ENCODE measurements at regions not wholly inside any gene's neighbourhood (a gene's known extent, or its start where the extent isn't known, plus 50 kb on each side); places are given as distances from the start of the nearest gene placed in this dataset.
A peak's percentile ranks its signal among the peaks of the same experiment; 100 is the strongest.

- TF ChIP-seq CTCF (IDR thresholded peaks at IDR 0.05; ENCODE audit: control insufficient read depth, extremely low read depth, insufficient read depth) = no peak
- no peak for DNase-seq (ENCODE audit: low read depth)
- H3K4me3 ChIP-seq (ENCODE audit: low read depth, low read length) = no peak overlapping the region
Measured at GRCh38 chr2:57528499-57528898, 518.1 kb upstream of the VRK2 start.

GRCh38 chr2:57534358-57534757 lies 512.2 kb upstream of the VRK2 start:
- no peak overlapping the region for H3K4me3 ChIP-seq (ENCODE audit: low read depth, low read length)
- no peak for TF ChIP-seq CTCF (IDR thresholded peaks at IDR 0.05; ENCODE audit: control insufficient read depth, extremely low read depth, insufficient read depth)
- no peak for DNase-seq (ENCODE audit: low read depth)

GRCh38 chr2:57536535-57537231 lies 509.9 kb upstream of the VRK2 start:
- no peak for DNase-seq (ENCODE audit: low read depth)
- no peak overlapping the region for H3K4me3 ChIP-seq (ENCODE audit: low read depth, low read length)

GRCh38 chr2:57539761-57540160 lies 506.8 kb upstream of the VRK2 start:
- no peak overlapping the region for H3K4me3 ChIP-seq (ENCODE audit: low read depth, low read length)
- DNase-seq (ENCODE audit: low read depth) = no peak

More at GRCh38 chr2:57536535-57537231, 509.9 kb upstream of the VRK2 start:
- TF ChIP-seq CTCF (IDR thresholded peaks at IDR 0.05; ENCODE audit: control insufficient read depth, extremely low read depth, insufficient read depth) = no peak

GRCh38 chr2:57542081-57542480 lies 504.5 kb upstream of the VRK2 start:
- no peak overlapping the region for H3K4me3 ChIP-seq (ENCODE audit: low read depth, low read length)
- DNase-seq (ENCODE audit: low read depth) = no peak
- TF ChIP-seq CTCF (IDR thresholded peaks at IDR 0.05; ENCODE audit: control insufficient read depth, extremely low read depth, insufficient read depth) = no peak

More at GRCh38 chr2:57539761-57540160, 506.8 kb upstream of the VRK2 start:
- no peak for TF ChIP-seq CTCF (IDR thresholded peaks at IDR 0.05; ENCODE audit: control insufficient read depth, extremely low read depth, insufficient read depth)

GRCh38 chr2:57543211-57543610 lies 503.4 kb upstream of the VRK2 start:
- DNase-seq (ENCODE audit: low read depth) = peak; percentile 35
- no peak for TF ChIP-seq CTCF (IDR thresholded peaks at IDR 0.05; ENCODE audit: control insufficient read depth, extremely low read depth, insufficient read depth)
- H3K4me3 ChIP-seq (ENCODE audit: low read depth, low read length) = no peak overlapping the region

- no peak overlapping the region for H3K4me3 ChIP-seq (ENCODE audit: low read depth, low read length)
- DNase-seq (ENCODE audit: low read depth) = no peak
- TF ChIP-seq CTCF (IDR thresholded peaks at IDR 0.05; ENCODE audit: control insufficient read depth, extremely low read depth, insufficient read depth) = no peak
Measured at GRCh38 chr2:57544624-57545023, 502.0 kb upstream of the VRK2 start.
